HG02759 (cell line): ENCODE measurements at regions not wholly inside any gene's neighbourhood (a gene's known extent, or its start where the extent isn't known, plus 50 kb on each side); places are given as distances from the start of the nearest gene placed in this dataset.
A peak's percentile ranks its signal among the peaks of the same experiment; 100 is the strongest.

Source experiments
- ATAC-seq: cut with Tn5 transposase; IDR thresholded peaks from one replicate; pipeline ENCODE4 v1.9.1; 2021; ENCODE audit warnings: mild to moderate bottlenecking, moderate library complexity; ENCODE audit not compliant: unreplicated experiment

DNA sequence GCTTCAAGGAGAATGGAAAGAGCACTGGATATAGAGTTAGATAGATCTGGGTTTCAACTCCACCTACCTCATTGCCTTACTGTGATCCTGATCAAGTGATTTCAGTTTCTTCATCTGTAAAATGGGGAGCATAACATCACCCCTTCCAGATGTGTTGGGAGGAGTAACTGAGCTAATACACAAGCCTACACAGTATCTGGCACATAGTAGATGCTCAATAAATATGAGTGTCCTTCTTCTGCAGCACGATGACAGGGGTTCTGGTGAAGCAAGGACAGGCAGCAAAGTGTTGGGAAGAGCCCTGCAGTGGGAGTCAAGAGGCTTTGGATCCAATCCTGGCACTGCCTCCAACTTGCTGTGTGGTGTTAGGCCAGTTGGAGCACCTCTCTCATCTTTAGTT is 270.0 kb downstream of the UACA start:
- ATAC-seq = no peak

GRCh38 chr15:70492240-70493177 is 270.8 kb downstream of the UACA start:
- peak; percentile 67 for ATAC-seq

- ATAC-seq = no peak
These were observed 271.7 kb downstream of the UACA start for GRCh38 chr15:70491641-70492040.

DNA sequence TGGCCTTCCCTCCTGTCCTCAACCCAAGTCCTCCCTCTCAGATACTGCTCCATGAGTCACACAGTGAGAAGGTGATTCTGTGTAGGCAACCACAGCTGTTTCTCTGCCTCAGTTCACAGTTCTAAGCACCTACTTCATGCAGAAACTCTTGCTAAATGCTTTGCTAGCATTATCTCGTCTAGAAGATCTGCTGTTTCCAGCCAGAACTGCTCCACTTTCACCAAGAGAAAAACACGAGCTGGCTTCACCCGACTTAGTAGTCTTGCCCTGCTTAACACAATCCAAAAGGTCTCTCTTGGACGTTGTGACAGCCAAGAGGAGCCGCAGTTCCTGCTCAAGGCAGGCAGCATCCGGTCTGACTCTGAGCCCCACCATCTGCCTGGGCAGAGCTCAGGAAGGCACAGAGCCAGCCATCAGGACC is 272.1 kb downstream of the UACA start:
- ATAC-seq = no peak

DNA sequence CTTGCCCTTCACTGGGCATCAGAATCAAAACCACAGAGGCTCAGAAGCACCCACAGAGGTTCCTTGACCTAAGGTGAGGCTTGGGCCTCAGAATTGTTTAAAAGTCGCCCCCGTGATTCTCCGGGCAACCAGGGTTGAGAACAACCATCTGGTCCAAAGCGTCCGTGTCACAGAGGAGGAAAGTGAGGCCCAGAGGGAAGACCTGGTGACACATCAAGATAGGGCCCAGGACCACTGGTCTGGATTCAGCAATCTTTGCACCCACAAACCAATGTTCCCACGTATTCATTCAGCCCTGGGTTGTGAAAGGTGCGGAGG is 272.6 kb downstream of the UACA start:
- no peak for ATAC-seq

DNA sequence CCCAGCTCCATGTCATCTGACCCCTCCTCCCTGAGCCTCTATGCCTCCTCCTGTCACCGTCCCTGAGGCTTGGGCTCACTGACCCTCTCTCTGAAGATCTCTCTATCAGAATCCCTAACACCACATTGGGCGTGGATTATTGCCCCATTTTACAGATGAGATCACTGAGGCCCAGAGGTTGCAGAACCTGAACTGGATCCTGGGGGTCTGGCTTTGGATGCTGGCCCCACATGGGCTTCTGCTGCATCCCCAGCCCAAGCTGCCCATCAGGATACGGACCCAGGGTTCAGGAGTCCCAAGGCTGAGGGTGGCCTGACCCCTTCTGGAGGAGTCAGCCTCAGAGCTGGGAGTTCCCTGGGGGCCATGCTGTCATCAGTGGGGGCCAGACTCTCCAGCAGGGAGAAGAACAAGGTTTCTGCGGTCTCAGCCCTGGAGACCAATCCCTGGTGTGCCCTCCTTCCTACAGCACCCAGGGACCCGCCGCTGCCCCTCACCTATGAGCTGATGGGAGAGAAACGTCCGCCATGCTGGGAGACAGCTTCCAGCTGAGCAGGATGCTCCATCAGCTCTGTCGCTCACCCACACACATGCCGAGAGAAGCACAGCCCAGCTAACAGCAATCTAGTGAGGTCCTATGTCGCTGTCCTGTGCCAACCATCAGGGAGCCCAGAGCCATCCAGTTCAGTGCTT is 273.1 kb downstream of the UACA start:
- ATAC-seq = no peak

GRCh38 chr15:70488941-70489848 is 274.2 kb downstream of the UACA start:
- ATAC-seq = no peak

GRCh38 chr15:70488002-70488605 is 275.3 kb downstream of the UACA start:
- no peak for ATAC-seq

GRCh38 chr15:70487387-70487740 is 276.0 kb downstream of the UACA start:
- ATAC-seq = no peak

- ATAC-seq = peak; percentile 77
These were observed 276.6 kb downstream of the UACA start for GRCh38 chr15:70486451-70487386.

- no peak for ATAC-seq
These were observed 277.3 kb downstream of the UACA start for GRCh38 chr15:70486012-70486411.

- no peak for ATAC-seq
These were observed 278.4 kb downstream of the UACA start for GRCh38 chr15:70484993-70485392.

DNA sequence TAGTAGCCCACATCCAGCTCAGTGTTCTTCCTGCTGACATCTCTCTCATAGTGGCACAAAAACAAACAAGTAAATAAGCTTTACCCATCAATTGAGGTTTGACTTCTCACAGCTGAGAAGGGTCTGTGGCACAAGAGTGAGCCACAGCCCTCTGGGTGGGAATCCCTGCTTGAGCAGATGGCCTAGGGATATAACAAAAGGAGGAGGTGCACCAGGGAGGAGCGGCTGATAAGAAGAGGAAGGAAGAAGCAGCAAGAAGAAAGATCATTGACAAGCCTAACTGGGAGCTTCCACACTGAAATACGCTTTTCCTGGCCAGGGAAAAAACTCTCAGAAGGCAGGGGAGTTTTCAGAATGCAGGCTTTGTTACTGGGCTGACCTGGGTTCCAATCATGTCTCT is 279.8 kb downstream of the UACA start:
- no peak for ATAC-seq

DNA sequence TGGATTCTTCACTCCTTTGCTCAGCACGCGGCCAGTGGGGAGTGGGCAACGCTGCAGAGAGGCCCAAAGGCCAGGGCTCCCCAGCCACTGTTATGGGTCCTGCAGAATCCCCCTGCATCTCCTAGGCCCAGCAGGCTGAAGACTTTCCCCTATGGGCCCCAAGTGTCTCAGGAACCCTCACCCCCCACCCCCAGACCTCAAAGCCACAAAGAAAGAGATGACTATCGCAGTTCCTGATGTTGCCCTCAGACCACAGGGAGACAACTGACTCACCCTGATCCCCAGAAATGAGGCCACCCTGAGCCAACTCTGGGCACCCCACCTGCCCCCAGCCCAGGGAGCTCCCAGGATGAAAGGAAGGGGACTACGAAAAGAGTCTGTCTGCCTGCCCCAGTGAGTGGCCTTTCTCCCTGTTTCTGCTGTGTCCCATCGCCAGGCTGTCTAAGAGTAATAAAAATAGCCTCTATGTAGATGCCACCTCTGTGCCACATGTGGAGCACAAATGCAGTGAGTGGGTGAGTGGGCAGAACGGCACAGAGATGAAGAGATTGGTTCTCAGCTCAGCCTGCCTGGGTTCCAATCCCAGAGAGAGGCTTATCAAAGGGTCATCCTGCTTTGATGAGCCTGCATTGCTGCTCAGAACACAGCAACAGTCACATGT is 283.0 kb downstream of the UACA start:
- peak; percentile 45 for ATAC-seq

DNA sequence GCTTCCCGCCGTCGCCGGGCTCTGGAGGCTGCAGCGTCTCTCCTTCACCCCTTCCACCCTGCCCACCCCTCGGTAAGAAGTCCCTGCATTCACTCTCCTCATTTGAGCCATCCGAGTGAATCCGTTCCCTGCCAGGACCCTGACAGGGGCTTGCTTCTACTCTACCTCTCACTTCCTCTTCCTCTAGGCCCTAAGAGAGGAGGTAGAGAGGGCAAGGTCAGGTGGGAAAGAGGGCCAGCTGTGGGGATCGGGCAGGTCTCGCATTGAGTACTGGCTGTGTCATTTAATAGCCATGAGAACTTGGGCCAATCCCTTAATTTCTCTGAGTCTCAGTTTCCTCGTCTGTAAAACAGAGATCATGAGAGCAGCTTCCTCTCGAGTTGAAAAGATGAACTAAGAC is 283.6 kb downstream of the UACA start:
- no peak for ATAC-seq

- no peak for ATAC-seq
These were observed 284.3 kb downstream of the UACA start for GRCh38 chr15:70479056-70479455.

DNA sequence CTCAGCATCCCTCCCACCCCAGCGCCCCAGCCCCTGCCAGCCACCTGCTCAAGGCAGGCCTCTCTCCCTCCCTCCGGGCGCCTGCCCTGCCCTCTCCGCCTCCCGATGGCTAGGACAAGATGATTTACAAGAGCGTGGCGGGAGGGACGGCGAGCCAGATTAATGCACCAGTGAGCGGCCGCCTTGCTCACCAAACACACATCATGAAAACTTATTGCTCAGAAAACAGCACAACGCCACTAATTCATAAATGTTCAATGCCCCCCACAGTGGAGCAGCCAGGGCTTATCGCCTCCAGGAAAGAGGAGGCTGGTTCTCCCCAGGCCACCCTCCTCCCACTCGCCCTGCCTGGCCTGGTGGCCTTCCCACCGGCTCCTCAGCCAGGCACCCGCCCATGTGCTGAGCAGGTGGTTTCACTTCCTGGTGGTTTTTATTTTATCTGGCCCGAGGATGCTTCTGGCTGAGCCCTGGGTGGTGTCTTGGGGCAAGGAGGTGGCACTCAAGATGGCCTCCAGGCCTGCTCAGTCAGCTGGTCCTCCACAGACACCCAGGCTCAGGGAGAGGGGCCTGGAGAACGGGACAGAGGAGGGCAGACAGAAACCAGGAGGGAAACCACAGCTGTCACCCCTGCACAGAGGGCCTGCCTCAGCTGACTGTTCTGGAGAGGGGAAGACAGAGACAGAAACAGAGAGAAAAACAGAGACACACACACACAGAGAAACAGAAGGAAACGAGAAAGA is 284.9 kb downstream of the UACA start:
- ATAC-seq = peak; percentile 46

DNA sequence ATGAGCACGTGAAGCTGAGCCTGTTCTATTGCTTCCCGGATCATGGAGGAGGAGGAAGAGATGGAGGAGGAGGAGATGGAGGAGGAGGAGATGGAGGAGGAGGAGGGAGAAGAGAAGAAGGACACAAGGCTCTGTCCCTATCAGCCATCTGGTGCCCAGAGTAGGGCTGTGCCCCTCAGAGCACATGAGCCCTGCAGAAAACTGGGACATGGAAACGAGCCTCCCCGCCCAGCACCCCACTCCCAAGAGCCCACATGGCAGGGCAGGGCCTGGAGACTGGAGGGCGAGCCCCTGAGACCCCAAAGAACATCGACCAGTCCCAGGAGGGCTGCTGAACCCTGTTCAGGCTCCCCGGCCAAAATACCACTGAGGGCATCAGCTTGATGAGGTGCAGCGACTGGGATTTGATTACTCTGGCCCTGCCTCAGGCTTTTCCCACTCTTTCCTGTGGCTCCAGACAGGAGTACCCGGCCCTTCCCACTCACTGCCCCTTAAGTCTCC is 285.6 kb downstream of the UACA start:
- ATAC-seq = no peak
